Endothelial cell of umbilical vein (primary cell): ENCODE measurements at regions not wholly inside any gene's neighbourhood (a gene's known extent, or its start where the extent isn't known, plus 50 kb on each side); places are given as distances from the start of the nearest gene placed in this dataset.

Experiments used
- EZH2 ChIP-seq: IDR thresholded peaks from 2 replicates; pipeline ENCODE4 v1.6.1; 2012; ENCODE audit warnings: borderline replicate concordance, low read depth, mild to moderate bottlenecking, moderate library complexity, low read length, inconsistent platforms; ENCODE audit not compliant: severe bottlenecking
- GATA2 ChIP-seq: IDR thresholded peaks from 2 replicates; pipeline ENCODE4 v1.7.0; 2011; ENCODE audit warnings: low read depth, mild to moderate bottlenecking, moderate library complexity, mixed read lengths, low read length; ENCODE audit not compliant: insufficient read length, insufficient read depth
- JUN ChIP-seq: IDR thresholded peaks from 2 replicates; pipeline ENCODE4 v1.6.1; 2011; ENCODE audit warnings: borderline replicate concordance, low read depth; ENCODE audit not compliant: insufficient read length, insufficient read depth
- MYC ChIP-seq: IDR thresholded peaks from one replicate; pipeline ENCODE4 v1.6.1; 2011; ENCODE audit warnings: mild to moderate bottlenecking, low read depth, low read length
- POLR2AphosphoS5 ChIP-seq: IDR thresholded peaks from 2 replicates; pipeline ENCODE4 v1.6.1; 2012; ENCODE audit warnings: low read depth, mild to moderate bottlenecking, control low read depth, low read length, moderate library complexity; ENCODE audit not compliant: insufficient read depth
- TF ChIP-seq, protein P1 (sequence below), 2 donors: IDR thresholded peaks; 1 replicate in 1 of 2; 2 replicates in 1 of 2; pipeline ENCODE4 v1.5.1; 2011; ENCODE audit warnings: low read length in 2 of 2, mild to moderate bottlenecking in 2 of 2, moderate library complexity in 2 of 2, control low read depth in 1 of 2, inconsistent platforms in 1 of 2, low read depth in 1 of 2; ENCODE audit not compliant: insufficient read depth in 1 of 2; ENCODE audit errors: extremely low read depth in 1 of 2
- TF ChIP-seq, protein P2 (sequence below): IDR thresholded peaks from 2 replicates; pipeline ENCODE4 v1.6.1; 2011; ENCODE audit not compliant: insufficient read depth, insufficient read length

DNA sequence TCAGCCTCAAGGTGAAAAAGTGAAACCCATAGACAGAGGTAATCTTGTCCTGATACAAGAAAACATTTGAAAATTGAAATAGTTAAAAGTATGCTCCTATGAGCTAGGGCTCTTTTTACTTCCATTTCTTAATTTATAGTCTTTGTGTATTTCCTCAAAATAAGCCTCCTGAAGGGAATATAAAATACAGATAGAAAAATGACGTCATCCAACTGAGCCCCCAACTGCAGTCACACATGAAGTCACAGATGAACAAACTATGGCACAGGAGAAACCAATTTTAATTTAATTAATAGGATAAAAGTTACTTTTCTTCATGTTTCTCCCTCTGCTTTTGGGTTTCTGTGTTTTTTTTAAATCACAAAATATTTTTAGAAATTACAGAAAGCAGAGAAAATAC is 280.3 kb downstream of the HTR7 start:
- TF ChIP-seq POLR2AphosphoS5 (no peak), EZH2 (no peak), JUN (no peak), GATA2 (no peak), MYC (no peak)
- TF ChIP-seq, protein P1, sequence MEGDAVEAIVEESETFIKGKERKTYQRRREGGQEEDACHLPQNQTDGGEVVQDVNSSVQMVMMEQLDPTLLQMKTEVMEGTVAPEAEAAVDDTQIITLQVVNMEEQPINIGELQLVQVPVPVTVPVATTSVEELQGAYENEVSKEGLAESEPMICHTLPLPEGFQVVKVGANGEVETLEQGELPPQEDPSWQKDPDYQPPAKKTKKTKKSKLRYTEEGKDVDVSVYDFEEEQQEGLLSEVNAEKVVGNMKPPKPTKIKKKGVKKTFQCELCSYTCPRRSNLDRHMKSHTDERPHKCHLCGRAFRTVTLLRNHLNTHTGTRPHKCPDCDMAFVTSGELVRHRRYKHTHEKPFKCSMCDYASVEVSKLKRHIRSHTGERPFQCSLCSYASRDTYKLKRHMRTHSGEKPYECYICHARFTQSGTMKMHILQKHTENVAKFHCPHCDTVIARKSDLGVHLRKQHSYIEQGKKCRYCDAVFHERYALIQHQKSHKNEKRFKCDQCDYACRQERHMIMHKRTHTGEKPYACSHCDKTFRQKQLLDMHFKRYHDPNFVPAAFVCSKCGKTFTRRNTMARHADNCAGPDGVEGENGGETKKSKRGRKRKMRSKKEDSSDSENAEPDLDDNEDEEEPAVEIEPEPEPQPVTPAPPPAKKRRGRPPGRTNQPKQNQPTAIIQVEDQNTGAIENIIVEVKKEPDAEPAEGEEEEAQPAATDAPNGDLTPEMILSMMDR (IDR thresholded peaks at IDR 0.05; ENCODE audit: extremely low read depth in 1 of 2, insufficient read depth in 1 of 2, low read depth in 1 of 2, low read length in 2 of 2): no peak
- TF ChIP-seq, protein P2, sequence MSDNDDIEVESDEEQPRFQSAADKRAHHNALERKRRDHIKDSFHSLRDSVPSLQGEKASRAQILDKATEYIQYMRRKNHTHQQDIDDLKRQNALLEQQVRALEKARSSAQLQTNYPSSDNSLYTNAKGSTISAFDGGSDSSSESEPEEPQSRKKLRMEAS: no peak
